KMS-11 (cell line): ENCODE measurements at regions not wholly inside any gene's neighbourhood (a gene's known extent, or its start where the extent isn't known, plus 50 kb on each side); places are given as distances from the start of the nearest gene placed in this dataset.

ENCODE experiments used
- H2AFZ ChIP-seq: fragments of 200-600 bp; sonication (generic); 2 replicates; pipeline ENCODE4 v1.6.1; 2016; ENCODE audit warnings: antibody characterized with exemption, mixed run types, low read depth
- H3K27ac ChIP-seq: fragments of 200-600 bp; sonication (generic); 2 replicates; pipeline ENCODE4 v1.6.1; 2016; ENCODE audit warnings: mild to moderate bottlenecking, mixed run types
- H3K27me3 ChIP-seq: fragments of 200-600 bp; sonication (generic); 2 replicates; pipeline ENCODE4 v1.6.1; 2017; ENCODE audit warnings: mild to moderate bottlenecking, low read depth, mixed run types, moderate library complexity; ENCODE audit not compliant: insufficient read depth
- H3K36me3 ChIP-seq: fragments of 200-600 bp; sonication (generic); 2 replicates; pipeline ENCODE4 v1.6.1; 2017; ENCODE audit warnings: mild to moderate bottlenecking, mixed run types; ENCODE audit not compliant: insufficient read depth
- H3K4me1 ChIP-seq: fragments of 200-600 bp; sonication (generic); 2 replicates; pipeline ENCODE4 v1.6.1; 2016; ENCODE audit warnings: mild to moderate bottlenecking, low read depth, mixed run types; ENCODE audit not compliant: poor library complexity, severe bottlenecking
- H3K4me2 ChIP-seq: fragments of 200-600 bp; sonication (generic); 2 replicates; pipeline ENCODE4 v1.7.0; 2016; ENCODE audit warnings: mild to moderate bottlenecking, mixed run types
- H3K4me3 ChIP-seq: fragments of 200-600 bp; sonication (generic); IDR thresholded peaks from 2 replicates; pipeline ENCODE4 v1.6.1; 2017; ENCODE audit warnings: low read depth, low read length, mixed read lengths; ENCODE audit not compliant: insufficient read depth
- H3K79me2 ChIP-seq: fragments of 200-600 bp; sonication (generic); 2 replicates; pipeline ENCODE4 v1.6.1; 2016; ENCODE audit warnings: low read depth, mixed run types; ENCODE audit not compliant: insufficient read depth
- H3K9ac ChIP-seq: fragments of 200-600 bp; sonication (generic); 2 replicates; pipeline ENCODE4 v1.6.1; 2016; ENCODE audit warnings: mild to moderate bottlenecking, mixed run types
- H4K20me1 ChIP-seq: fragments of 200-600 bp; sonication (generic); 2 replicates; pipeline ENCODE4 v1.6.1; 2016; ENCODE audit warnings: mild to moderate bottlenecking, mixed run types; ENCODE audit not compliant: insufficient read depth
- CTCF ChIP-seq: fragments of 200-600 bp; sonication (generic); conservative IDR thresholded peaks from 2 replicates; pipeline ENCODE4 v1.6.1; 2017; ENCODE audit warnings: low read depth, mild to moderate bottlenecking, antibody characterized with exemption, low read length, moderate library complexity, mixed read lengths

- Histone ChIP-seq H2AFZ (no peak overlapping the region), H3K27me3 (no peaks in the 10 kb centered on the region), H3K27ac (no peak overlapping the region), H3K4me3 (no peak overlapping the region), H3K79me2 (no peaks in the 10 kb centered on the region), H3K4me1 (no peaks in the 10 kb centered on the region), H3K9ac (no peak overlapping the region), H3K36me3 (no peaks in the 10 kb centered on the region), H4K20me1 (no peaks in the 10 kb centered on the region), H3K4me2 (no peak overlapping the region)
- no peak for TF ChIP-seq CTCF
Measured at GRCh38 chr4:91829531-91829930, 474.2 kb upstream of the GRID2 start.

- Histone ChIP-seq H3K4me3 (no peak overlapping the region), H3K36me3 (no peaks in the 10 kb centered on the region), H3K27me3 (no peaks in the 10 kb centered on the region)
Measured at GRCh38 chr4:91830681-91831395, 472.9 kb upstream of the GRID2 start.

GRCh38 chr4:91837608-91838029 lies 466.1 kb upstream of the GRID2 start:
- H3K9ac ChIP-seq: no peak overlapping the region
- H2AFZ ChIP-seq: no peak overlapping the region
- H3K36me3 ChIP-seq: no peaks in the 10 kb centered on the region
- H3K4me2 ChIP-seq: no peak overlapping the region
- H3K27ac ChIP-seq: no peak overlapping the region
- H3K79me2 ChIP-seq: no peaks in the 10 kb centered on the region
- H4K20me1 ChIP-seq: no peaks in the 10 kb centered on the region
- H3K27me3 ChIP-seq: no peaks in the 10 kb centered on the region
- no peaks in the 10 kb centered on the region for H3K4me1 ChIP-seq
- TF ChIP-seq CTCF: no peak
- H3K4me3 ChIP-seq: no peak overlapping the region

More at GRCh38 chr4:91830681-91831395, 472.9 kb upstream of the GRID2 start:
- Histone ChIP-seq H3K9ac (no peak overlapping the region), H3K79me2 (no peaks in the 10 kb centered on the region), H2AFZ (no peak overlapping the region), H3K4me1 (no peaks in the 10 kb centered on the region), H4K20me1 (no peaks in the 10 kb centered on the region), H3K27ac (no peak overlapping the region), H3K4me2 (no peak overlapping the region)
- TF ChIP-seq CTCF: no peak

GRCh38 chr4:91838181-91838861 lies 465.4 kb upstream of the GRID2 start:
- Histone ChIP-seq H3K9ac (no peak overlapping the region), H3K27ac (no peak overlapping the region), H4K20me1 (no peaks in the 10 kb centered on the region), H3K79me2 (no peaks in the 10 kb centered on the region), H3K36me3 (no peaks in the 10 kb centered on the region), H3K4me2 (no peak overlapping the region), H3K4me3 (no peak overlapping the region), H3K4me1 (no peaks in the 10 kb centered on the region), H2AFZ (no peak overlapping the region), H3K27me3 (no peaks in the 10 kb centered on the region)
- no peak for TF ChIP-seq CTCF
